Fibroblast of lung (primary cell): ENCODE measurements at regions not wholly inside any gene's neighbourhood (a gene's known extent, or its start where the extent isn't known, plus 50 kb on each side); places are given as distances from the start of the nearest gene placed in this dataset.

Experiments
- CTCF ChIP-seq, 2 donors: IDR thresholded peaks in 1 of 2; conservative IDR thresholded peaks in 1 of 2; 1 replicate in 1 of 2; 2 replicates in 1 of 2; pipeline ENCODE4 v1.5.1; 2011 to 2012; ENCODE audit warnings: low read length in 2 of 2, control low read depth in 1 of 2, inconsistent platforms in 1 of 2, low read depth in 1 of 2, mild to moderate bottlenecking in 1 of 2
- EZH2 ChIP-seq: IDR thresholded peaks from 2 replicates; pipeline ENCODE4 v1.5.1; 2012; ENCODE audit warnings: low read length, control low read depth, mild to moderate bottlenecking; ENCODE audit errors: missing control alignments

DNA sequence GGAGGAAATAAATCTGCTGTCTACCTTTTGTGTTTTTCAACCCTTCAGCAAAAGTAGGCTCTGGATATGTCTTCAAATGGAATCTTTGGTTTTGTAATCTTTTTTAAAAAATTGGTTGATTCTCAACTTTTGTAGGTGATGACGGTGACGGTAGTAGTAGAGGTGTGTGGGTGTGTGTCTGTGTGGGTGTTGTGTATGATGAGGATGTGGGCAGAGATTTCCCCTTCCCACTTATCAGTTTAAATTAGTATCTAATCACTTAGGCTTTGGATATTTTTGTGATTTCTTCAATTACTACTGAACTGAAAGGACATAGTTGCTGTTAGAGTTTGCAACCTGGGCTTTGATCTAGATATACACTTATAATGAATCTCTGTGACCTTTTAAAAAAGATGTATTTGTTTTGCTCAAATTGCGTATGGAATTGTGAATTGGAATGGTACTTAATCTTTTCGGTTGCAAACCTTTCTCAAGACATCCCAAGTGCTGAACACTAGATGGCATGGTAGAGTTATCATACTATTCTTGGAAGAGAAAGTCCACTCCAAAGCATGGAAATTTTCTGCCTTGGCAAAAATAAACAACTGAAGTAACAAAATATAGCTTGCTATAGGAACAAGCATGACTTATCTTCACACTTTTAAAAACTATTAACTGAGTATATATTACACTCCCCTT is 51.9 kb upstream of the A1CF start:
- TF ChIP-seq CTCF (conservative IDR thresholded peaks at IDR 0.05 in 1 of 2, IDR thresholded peaks at IDR 0.05 in 1 of 2; ENCODE audit: low read depth in 1 of 2, low read length in 2 of 2) (peak; percentile 63 to 76), EZH2 (no peak)
